D721Med (cell line): ENCODE measurements at regions not wholly inside any gene's neighbourhood (a gene's known extent, or its start where the extent isn't known, plus 50 kb on each side); places are given as distances from the start of the nearest gene placed in this dataset.

Experiments
- DNase-seq: peaks from one replicate; pipeline ENCODE4 v3.0.0; 2011; ENCODE audit warnings: low spot score; ENCODE audit not compliant: insufficient read length
- FAIRE-seq: peaks from 2 replicates; lab custom pipeline; 2011; peaks lifted over from hg19 to GRCh38; lab: Jason Lieb, UNC
- TF ChIP-seq, protein P1 (sequence below): IDR thresholded peaks from 2 replicates; pipeline ENCODE4 v1.5.1; 2012; ENCODE audit warnings: mild to moderate bottlenecking, control low read depth; ENCODE audit not compliant: insufficient read depth; ENCODE audit errors: missing control alignments

DNA sequence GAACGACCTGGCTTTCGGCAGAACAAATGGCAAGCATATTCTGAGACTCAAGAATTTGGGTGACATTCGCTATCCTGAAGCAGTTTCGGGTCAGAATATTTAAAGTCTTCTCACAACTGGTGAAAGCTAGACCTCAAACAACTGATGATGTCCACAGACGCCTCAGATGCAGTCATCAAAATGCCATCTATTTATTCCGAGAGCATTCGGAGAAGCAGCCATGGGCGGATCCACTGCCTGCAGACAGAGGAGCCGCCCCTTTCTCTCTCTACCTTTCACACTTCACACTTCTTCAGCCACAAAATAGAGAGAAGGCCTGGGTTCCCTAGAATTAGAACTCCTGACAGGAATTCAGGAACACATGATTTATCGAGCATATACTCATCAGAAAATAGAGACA lies 65.8 kb upstream of the CREB1 start:
- DNase-seq (no peak), FAIRE-seq (no peak)
- TF ChIP-seq, protein P1, sequence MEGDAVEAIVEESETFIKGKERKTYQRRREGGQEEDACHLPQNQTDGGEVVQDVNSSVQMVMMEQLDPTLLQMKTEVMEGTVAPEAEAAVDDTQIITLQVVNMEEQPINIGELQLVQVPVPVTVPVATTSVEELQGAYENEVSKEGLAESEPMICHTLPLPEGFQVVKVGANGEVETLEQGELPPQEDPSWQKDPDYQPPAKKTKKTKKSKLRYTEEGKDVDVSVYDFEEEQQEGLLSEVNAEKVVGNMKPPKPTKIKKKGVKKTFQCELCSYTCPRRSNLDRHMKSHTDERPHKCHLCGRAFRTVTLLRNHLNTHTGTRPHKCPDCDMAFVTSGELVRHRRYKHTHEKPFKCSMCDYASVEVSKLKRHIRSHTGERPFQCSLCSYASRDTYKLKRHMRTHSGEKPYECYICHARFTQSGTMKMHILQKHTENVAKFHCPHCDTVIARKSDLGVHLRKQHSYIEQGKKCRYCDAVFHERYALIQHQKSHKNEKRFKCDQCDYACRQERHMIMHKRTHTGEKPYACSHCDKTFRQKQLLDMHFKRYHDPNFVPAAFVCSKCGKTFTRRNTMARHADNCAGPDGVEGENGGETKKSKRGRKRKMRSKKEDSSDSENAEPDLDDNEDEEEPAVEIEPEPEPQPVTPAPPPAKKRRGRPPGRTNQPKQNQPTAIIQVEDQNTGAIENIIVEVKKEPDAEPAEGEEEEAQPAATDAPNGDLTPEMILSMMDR = no peak

DNA sequence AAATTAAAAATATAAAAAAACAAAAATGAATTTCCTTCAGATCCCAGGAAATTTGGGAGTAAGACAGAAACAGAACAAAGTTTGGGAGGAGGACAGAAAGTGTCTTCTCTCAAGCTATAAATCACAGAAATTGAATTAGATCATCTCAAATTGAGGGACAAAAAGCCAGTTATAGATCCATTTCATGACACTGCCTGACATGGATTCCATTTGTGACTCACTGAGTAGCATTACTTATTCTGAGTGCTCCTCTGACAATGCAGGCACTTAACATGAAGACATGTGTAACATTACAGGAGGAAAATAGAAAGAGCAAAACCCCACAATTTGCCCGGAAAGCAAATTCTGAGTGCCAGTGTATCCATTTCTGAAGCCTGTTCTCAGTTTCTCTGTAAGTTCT lies 63.9 kb upstream of the CREB1 start:
- TF ChIP-seq, protein P1 = no peak
- FAIRE-seq (no peak), DNase-seq (no peak)

DNA sequence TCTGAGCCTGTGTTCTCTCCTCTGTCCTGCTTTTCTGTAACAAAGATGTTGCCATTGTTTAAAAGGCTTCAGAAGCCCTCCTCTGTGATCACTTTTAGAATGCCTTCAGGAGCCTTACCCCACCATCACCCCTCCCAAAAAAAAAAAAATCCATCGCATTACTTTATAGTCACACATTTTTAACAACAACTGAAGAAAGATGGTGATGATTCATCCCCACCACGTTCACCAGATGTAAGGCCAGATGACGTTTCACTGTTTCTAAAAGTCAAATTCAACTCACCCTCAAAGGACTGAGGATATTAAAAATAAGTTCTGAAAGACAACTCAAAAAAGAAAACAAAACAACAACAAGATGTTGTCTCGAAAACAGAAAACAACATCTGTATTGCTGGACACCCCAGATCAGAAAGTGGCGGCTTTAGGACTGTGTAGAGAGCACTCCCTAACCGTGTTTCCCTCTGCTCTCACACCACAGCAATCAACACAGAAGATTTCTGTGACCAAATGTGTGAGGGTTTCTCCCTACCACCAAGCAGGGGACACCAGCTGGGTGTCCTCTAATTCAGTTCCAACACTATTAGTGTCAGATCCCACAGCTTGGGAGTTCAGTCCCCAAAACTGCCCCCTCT lies 61.9 kb upstream of the CREB1 start:
- DNase-seq (no peak), FAIRE-seq (no peak)
- TF ChIP-seq, protein P1 = no peak

DNA sequence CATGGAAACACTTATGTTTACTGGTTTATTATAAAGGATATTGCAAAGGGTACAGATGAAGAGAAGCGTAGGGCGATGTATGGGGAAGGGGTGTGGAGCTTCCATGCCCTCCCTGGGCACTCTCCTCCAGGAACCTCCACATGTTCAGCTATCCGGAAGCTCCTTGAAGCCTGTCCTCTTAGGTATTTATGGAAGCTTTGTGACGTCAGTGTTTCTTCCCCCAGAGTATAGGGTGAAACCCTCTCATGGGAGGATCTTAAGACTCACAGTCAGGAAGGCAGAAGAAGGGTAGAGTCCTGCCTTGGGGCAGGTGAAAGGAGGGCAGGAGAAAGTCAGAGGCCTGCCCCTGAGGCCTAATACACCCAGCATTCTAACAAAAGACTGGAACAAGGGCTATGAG lies 61.3 kb upstream of the CREB1 start:
- DNase-seq (no peak), FAIRE-seq (no peak)
- TF ChIP-seq, protein P1 = no peak

DNA sequence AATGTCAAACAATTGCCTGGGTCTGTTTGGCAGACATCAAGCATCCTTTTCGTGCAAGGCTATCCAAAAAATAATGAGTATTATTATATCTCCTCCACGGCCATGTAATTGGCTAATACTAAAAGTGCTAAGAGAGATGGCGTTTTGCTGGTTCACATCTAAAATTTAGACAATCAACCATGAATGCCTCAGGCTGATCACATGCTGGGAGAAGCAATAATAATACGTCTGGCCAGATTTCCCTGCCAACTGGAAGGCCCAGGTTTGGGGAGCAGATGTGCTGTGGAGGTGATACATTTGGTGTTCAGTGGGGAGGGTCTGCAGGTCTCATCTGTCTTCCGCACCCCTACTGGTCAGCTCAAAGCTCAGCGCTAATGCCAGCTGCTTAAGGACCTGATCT lies 60.3 kb upstream of the CREB1 start:
- DNase-seq (no peak), FAIRE-seq (no peak)
- TF ChIP-seq, protein P1 = no peak

DNA sequence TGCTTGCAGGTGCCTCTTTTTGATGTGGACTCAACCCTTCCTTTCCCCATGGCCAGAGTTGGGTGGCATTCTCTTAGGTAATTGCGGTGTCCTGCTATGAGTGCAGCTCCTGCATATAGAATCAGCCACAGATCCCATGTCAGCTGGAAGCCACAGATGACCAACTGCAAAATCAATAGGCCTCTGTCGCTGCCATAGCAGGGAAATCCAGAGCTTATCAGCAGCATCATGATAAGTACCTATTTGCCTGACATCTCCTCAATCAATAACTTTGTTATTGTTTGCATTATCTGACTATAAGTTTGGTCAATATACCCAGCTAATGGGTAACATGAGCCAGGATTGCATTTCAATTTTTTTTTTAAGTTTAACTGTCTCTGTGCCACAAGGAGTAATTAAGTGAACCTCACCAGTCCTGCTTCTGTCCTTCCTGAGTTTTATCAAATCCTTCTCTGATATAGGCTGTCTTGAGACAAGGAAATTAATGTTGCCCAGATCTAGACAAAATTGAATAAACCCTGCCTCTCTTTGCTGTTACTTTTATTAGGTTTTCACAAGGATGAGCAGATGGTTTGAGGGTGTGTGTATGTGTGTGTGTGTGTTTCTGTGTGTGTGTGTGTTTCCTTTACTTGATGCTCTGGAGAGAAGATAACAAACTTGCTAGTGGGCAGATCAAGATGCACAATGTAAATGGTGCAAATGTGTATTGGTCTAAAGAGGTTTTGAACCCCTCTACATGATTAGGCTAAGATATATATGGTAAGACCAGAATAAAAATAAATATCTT lies 59.6 kb upstream of the CREB1 start:
- TF ChIP-seq, protein P1 = no peak
- no peak for FAIRE-seq
- no peak for DNase-seq

DNA sequence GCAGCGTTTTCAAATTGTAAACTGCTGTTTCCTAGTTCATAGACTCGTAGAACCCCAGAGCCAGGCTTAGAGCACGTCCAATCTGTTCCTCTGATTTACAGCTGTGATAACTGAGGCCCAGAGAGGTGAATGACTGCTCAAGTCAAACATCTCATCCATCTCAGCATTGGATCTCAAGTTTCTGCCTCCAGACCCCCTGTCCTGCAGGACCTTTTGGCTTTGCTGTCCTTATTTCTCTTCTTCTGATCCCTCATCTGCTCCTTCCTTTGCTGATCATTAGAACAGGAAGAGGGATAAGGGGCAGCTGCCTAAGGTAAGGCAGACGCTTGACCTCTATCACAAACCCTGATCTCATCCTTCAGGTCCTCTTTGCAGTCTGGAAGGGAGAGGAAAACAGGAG lies 58.5 kb upstream of the CREB1 start:
- FAIRE-seq (no peak), DNase-seq (no peak)

More for the DNA sequence above, 58.5 kb upstream of the CREB1 start:
- TF ChIP-seq, protein P1 = no peak
